Caco-2 (cell line): ENCODE measurements at regions not wholly inside any gene's neighbourhood (a gene's known extent, or its start where the extent isn't known, plus 50 kb on each side); places are given as distances from the start of the nearest gene placed in this dataset.

ENCODE experiments used
- BruUV-seq: library from RNA; stranded (reverse); fragments of 400-500 nt; replicated peaks from 2 replicates; lab custom pipeline; 2021; lab: Mats Ljungman, UMichigan
- CTCF ChIA-PET: fragments of 300-600 bp; sonication (Branson Sonifier 250); formaldehyde crosslinking; loops from one replicate; lab custom pipeline; 2022; ENCODE audit warnings: antibody characterized with exemption; lab: Charles Lee
- POLR2A ChIA-PET: fragments of 300-600 bp; sonication (Branson Sonifier 250); formaldehyde crosslinking; loops from one replicate; lab custom pipeline; 2022; ENCODE audit warnings: antibody characterized with exemption; lab: Charles Lee
- DNase-seq, 2 experiments: peaks; one replicate each; pipeline versions ENCODE4 v3.0.0 to v3.0.0-alpha.2; 2020 to 2022
- H3K27me3 ChIP-seq: replicated peaks from 2 replicates; pipeline ENCODE4 v1.6.0; 2011; ENCODE audit warnings: low read length; ENCODE audit not compliant: control insufficient read depth, insufficient read depth
- H3K36me3 ChIP-seq: 2 replicates; pipeline ENCODE4 v1.5.1; 2011; ENCODE audit warnings: low read length; ENCODE audit not compliant: control insufficient read depth, insufficient read depth
- H3K4me1 ChIP-seq: fragments of 250-450 bp; sonication (Bioruptor Pico); 2 replicates; pipeline ENCODE4 v1.5.1; 2020; ENCODE audit warnings: mild to moderate bottlenecking
- H3K4me3 ChIP-seq: 2 replicates; pipeline ENCODE4 v1.5.1; 2011; ENCODE audit warnings: low read depth, mild to moderate bottlenecking, control low read depth, low read length
- H3K9me3 ChIP-seq: fragments of 250-450 bp; sonication (Bioruptor Pico); 2 replicates; pipeline ENCODE4 v1.5.1; 2020; ENCODE audit warnings: mild to moderate bottlenecking, moderate library complexity
- H3K27ac Mint-ChIP-seq: one replicate; pipeline ENCODE4 v1.8.0; 2022; ENCODE audit warnings: mixed read lengths; ENCODE audit not compliant: unreplicated experiment
- H3K27me3 Mint-ChIP-seq: one replicate; pipeline ENCODE4 v1.8.0; 2022; ENCODE audit warnings: mixed read lengths; ENCODE audit not compliant: insufficient read depth, unreplicated experiment
- H3K36me3 Mint-ChIP-seq: one replicate; pipeline ENCODE4 v1.8.0; 2022; ENCODE audit warnings: mild to moderate bottlenecking, mixed read lengths; ENCODE audit not compliant: insufficient read depth, unreplicated experiment
- H3K4me1 Mint-ChIP-seq: one replicate; pipeline ENCODE4 v1.8.0; 2022; ENCODE audit warnings: low read depth, mixed read lengths; ENCODE audit not compliant: unreplicated experiment
- H3K4me3 Mint-ChIP-seq: one replicate; pipeline ENCODE4 v1.8.0; 2022; ENCODE audit warnings: mild to moderate bottlenecking, moderate library complexity, mixed read lengths; ENCODE audit not compliant: unreplicated experiment
- H3K9me3 Mint-ChIP-seq: one replicate; pipeline ENCODE4 v1.8.0; 2022; ENCODE audit warnings: mixed read lengths; ENCODE audit not compliant: unreplicated experiment
- intact Hi-C: fragments of 100-400 bp; cut with micrococcal nuclease; formaldehyde crosslinking; loops from one replicate; pipeline ENCODE4 v1.10.0; 2022; ENCODE audit not compliant: unreplicated experiment
- TF ChIP-seq, protein P1 (sequence below), 2 experiments: fragments of 200-600 bp in 1 of 2; IDR thresholded peaks; 1 replicate in 1 of 2; 2 replicates in 1 of 2; pipeline versions ENCODE4 v1.5.1 to v1.8.0; 2011 to 2022; ENCODE audit warnings: antibody characterized with exemption in 1 of 2, control low read depth in 1 of 2, inconsistent platforms in 1 of 2, low read depth in 1 of 2, low read length in 1 of 2, mild to moderate bottlenecking in 1 of 2, moderate library complexity in 1 of 2; ENCODE audit not compliant: insufficient read depth in 1 of 2, severe bottlenecking in 1 of 2, unreplicated experiment in 1 of 2

DNA sequence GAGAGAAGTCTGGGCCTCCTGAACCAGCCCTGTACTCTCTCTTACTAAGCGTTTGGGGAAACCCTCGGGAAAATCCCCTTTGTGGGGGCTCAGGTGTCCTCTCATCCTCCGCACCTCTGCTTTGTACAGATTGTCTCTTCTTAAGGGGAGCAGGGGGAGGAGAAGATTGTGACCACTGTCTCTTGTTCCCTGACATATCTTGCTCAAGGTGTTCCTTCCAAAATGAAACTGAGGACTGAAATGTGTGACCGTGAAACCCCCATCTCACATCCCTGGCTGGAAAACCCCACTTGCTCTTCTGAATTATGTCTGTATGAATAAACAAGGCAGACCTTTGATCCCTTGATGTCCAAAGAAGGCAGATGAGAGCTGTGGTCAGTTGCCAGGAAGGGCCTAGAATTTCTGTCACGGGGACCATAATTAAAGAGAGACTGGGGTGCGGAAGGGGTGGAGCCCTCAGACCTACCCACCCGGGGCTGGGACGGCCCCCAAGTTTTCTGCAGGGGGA lies 369.8 kb downstream of the AACS start:
- Histone ChIP-seq H3K36me3 (no peaks in the 10 kb centered on the region), H3K4me1 (no peaks in the 10 kb centered on the region), H3K27me3 (no peaks in the 10 kb centered on the region; the same call in 1 of the 2 replicates), H3K9me3 (no peaks in the 10 kb centered on the region), H3K4me3 (no peak overlapping the region)
- Mint-ChIP-seq H3K36me3 (no peaks in the 10 kb centered on the region), H3K27ac (no peak overlapping the region), H3K27me3 (peaks cover 26% of the 10 kb centered on the region), H3K4me1 (no peaks in the 10 kb centered on the region), H3K4me3 (no peak overlapping the region), H3K9me3 (peaks cover 10% of the 10 kb centered on the region)
- no TSS peak for BruUV-seq
- ChIA-PET CTCF (interaction anchor here (0.6 kb wide), 1 partner anchor 403 kb away, joined by 4 read pairs; no protein-coding TSS in a partner anchor), POLR2A (no interaction called here)
- intact Hi-C loops: no loop called here
- no peak for DNase-seq
- TF ChIP-seq, protein P1, sequence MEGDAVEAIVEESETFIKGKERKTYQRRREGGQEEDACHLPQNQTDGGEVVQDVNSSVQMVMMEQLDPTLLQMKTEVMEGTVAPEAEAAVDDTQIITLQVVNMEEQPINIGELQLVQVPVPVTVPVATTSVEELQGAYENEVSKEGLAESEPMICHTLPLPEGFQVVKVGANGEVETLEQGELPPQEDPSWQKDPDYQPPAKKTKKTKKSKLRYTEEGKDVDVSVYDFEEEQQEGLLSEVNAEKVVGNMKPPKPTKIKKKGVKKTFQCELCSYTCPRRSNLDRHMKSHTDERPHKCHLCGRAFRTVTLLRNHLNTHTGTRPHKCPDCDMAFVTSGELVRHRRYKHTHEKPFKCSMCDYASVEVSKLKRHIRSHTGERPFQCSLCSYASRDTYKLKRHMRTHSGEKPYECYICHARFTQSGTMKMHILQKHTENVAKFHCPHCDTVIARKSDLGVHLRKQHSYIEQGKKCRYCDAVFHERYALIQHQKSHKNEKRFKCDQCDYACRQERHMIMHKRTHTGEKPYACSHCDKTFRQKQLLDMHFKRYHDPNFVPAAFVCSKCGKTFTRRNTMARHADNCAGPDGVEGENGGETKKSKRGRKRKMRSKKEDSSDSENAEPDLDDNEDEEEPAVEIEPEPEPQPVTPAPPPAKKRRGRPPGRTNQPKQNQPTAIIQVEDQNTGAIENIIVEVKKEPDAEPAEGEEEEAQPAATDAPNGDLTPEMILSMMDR (IDR thresholded peaks at IDR 0.05; ENCODE audit: insufficient read depth in 1 of 2, low read depth in 1 of 2, low read length in 1 of 2, severe bottlenecking in 1 of 2, unreplicated experiment in 1 of 2): no peak

DNA sequence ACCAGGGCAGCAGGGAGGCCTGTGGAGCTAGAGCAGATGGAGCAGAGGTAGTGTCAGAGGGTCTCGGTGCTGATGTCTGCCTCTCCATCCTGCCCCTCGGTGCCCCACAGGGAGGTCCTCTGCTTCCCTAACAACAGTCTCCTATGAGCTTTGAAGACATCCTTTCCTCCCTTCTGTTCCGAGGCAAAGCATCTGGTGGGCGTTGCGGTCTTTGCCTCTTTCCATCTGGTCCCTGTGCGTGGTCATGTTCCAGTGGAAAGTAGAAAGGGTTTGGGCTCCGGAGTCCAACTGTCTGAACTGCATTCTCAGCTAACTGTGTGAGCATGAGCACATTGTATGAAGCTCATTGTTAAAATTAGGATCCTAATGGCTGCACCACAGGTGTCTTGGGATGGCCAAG lies 370.6 kb downstream of the AACS start:
- Histone ChIP-seq H3K4me3 (no peak overlapping the region), H3K4me1 (no peaks in the 10 kb centered on the region), H3K36me3 (no peaks in the 10 kb centered on the region), H3K9me3 (no peaks in the 10 kb centered on the region), H3K27me3 (no peaks in the 10 kb centered on the region; the same call in 1 of the 2 replicates)
- Mint-ChIP-seq H3K4me1 (no peaks in the 10 kb centered on the region), H3K27me3 (peaks cover 19% of the 10 kb centered on the region), H3K36me3 (no peaks in the 10 kb centered on the region), H3K4me3 (no peak overlapping the region), H3K27ac (no peak overlapping the region), H3K9me3 (peaks cover 10% of the 10 kb centered on the region)
- intact Hi-C loops: no loop called here
- TF ChIP-seq, protein P1 (IDR thresholded peaks at IDR 0.05; ENCODE audit: insufficient read depth in 1 of 2, low read depth in 1 of 2, low read length in 1 of 2, severe bottlenecking in 1 of 2, unreplicated experiment in 1 of 2): no peak
- CTCF ChIA-PET: no interaction called here
- BruUV-seq: no TSS peak
- DNase-seq: no peak
- POLR2A ChIA-PET: no interaction called here

DNA sequence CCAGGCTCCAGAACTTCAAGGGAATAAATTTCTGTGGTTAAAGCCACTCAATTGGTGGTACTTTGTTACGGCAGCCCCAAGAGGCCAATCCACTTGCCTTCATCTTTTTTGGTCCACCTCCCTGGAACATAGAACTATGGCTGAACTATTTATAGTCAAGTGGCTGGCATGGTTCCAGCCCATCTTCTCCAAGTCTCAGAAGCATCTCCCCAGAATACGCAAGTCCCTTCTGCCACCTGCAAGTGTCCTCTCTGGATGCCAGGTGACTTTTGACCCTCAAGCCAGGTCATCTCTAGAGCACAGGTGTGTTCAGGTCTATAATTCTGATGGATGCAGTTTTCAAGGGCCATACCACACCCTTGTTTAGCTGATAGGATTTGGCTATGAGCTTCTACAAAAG lies 371.5 kb downstream of the AACS start:
- H3K4me3 Mint-ChIP-seq: no peak overlapping the region
- no peaks in the 10 kb centered on the region for H3K36me3 Mint-ChIP-seq
- Histone ChIP-seq H3K27me3 (no peaks in the 10 kb centered on the region; the same call in 1 of the 2 replicates), H3K4me3 (no peak overlapping the region), H3K36me3 (no peaks in the 10 kb centered on the region), H3K4me1 (no peaks in the 10 kb centered on the region), H3K9me3 (no peaks in the 10 kb centered on the region)
- ChIA-PET CTCF (no interaction called here), POLR2A (no interaction called here)
- intact Hi-C loops: no loop called here
- BruUV-seq: no TSS peak
- H3K27ac Mint-ChIP-seq: no peak overlapping the region
- peaks cover 10% of the 10 kb centered on the region for H3K9me3 Mint-ChIP-seq
- TF ChIP-seq, protein P1 (IDR thresholded peaks at IDR 0.05; ENCODE audit: insufficient read depth in 1 of 2, low read depth in 1 of 2, low read length in 1 of 2, severe bottlenecking in 1 of 2, unreplicated experiment in 1 of 2): no peak
- H3K27me3 Mint-ChIP-seq: peaks cover 16% of the 10 kb centered on the region
- H3K4me1 Mint-ChIP-seq: no peaks in the 10 kb centered on the region
- DNase-seq: no peak
